HL-60 (cell line): ENCODE measurements at regions not wholly inside any gene's neighbourhood (a gene's known extent, or its start where the extent isn't known, plus 50 kb on each side); places are given as distances from the start of the nearest gene placed in this dataset.

Source experiments
- DNase-seq, 2 experiments: peaks; one replicate each; pipeline ENCODE4 v3.0.0-alpha.2; 2010 to 2020; ENCODE audit warnings: low read depth in 1 of 2, low spot score in 1 of 2
- H3K27ac ChIP-seq: fragments of 250-450 bp; sonication (Bioruptor Pico); replicated peaks from 2 replicates; pipeline ENCODE4 v1.5.1; 2020; ENCODE audit warnings: mild to moderate bottlenecking, moderate library complexity
- H3K27me3 ChIP-seq: fragments of 250-450 bp; sonication (Bioruptor Pico); 2 replicates; pipeline ENCODE4 v1.5.1; 2021; ENCODE audit warnings: mild to moderate bottlenecking, moderate library complexity; ENCODE audit not compliant: insufficient read depth, poor library complexity, severe bottlenecking
- H3K4me3 ChIP-seq: replicated peaks from 2 replicates; pipeline ENCODE4 v1.5.1; 2011; ENCODE audit warnings: mild to moderate bottlenecking, control low read depth, low read length; ENCODE audit not compliant: insufficient read depth
- CTCF ChIP-seq: IDR thresholded peaks from one replicate; pipeline ENCODE4 v1.5.1; 2011; ENCODE audit warnings: low read length, control low read depth, inconsistent platforms; ENCODE audit not compliant: insufficient read depth
- GABPA ChIP-seq: IDR thresholded peaks from 2 replicates; pipeline ENCODE4 v1.6.1; 2012; ENCODE audit warnings: low read depth
- POLR2AphosphoS5 ChIP-seq: IDR thresholded peaks from 2 replicates; pipeline ENCODE4 v1.6.1; 2012; ENCODE audit warnings: low read depth
- REST ChIP-seq: IDR thresholded peaks from 2 replicates; pipeline ENCODE4 v1.6.1; 2012; ENCODE audit warnings: low read depth; ENCODE audit not compliant: insufficient replicate concordance
- SPI1 ChIP-seq: IDR thresholded peaks from 2 replicates; pipeline ENCODE4 v1.6.1; 2012; ENCODE audit warnings: low read depth, mild to moderate bottlenecking, borderline replicate concordance

DNA sequence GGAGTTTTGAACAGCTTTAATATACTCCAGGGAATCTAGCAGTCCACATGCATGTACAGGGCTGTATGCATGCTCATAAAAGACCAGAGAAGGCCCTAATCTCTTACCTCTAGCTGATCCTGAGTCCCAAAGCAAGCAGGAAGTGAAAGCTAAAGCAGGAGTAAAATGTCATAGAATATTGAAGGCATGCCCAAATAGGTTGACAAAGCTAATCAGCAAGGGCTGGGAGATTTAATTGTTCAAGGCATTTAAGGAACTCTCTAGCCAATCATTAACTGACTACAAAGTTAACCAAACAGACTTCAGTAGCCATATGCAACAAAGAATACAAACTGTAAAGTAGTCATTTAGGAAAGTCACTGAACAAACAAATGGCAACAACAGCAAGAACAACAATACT, 85.8 kb upstream of the KBTBD8 start:
- Histone ChIP-seq H3K27me3 (no peaks in the 10 kb centered on the region), H3K4me3 (no peak overlapping the region), H3K27ac (no peak overlapping the region)
- no peak for DNase-seq
- no peak for TF ChIP-seq SPI1
- TF ChIP-seq GABPA, result no peak
- TF ChIP-seq POLR2AphosphoS5, result no peak
- TF ChIP-seq REST, result no peak
- TF ChIP-seq CTCF, result no peak

GRCh38 chr3:66922058-66922457, 76.0 kb upstream of the KBTBD8 start:
- Histone ChIP-seq H3K27me3 (no peaks in the 10 kb centered on the region), H3K27ac (no peak overlapping the region), H3K4me3 (no peak overlapping the region)
- no peak for DNase-seq
- TF ChIP-seq CTCF (no peak), POLR2AphosphoS5 (no peak), GABPA (no peak), SPI1 (no peak), REST (no peak)

DNA sequence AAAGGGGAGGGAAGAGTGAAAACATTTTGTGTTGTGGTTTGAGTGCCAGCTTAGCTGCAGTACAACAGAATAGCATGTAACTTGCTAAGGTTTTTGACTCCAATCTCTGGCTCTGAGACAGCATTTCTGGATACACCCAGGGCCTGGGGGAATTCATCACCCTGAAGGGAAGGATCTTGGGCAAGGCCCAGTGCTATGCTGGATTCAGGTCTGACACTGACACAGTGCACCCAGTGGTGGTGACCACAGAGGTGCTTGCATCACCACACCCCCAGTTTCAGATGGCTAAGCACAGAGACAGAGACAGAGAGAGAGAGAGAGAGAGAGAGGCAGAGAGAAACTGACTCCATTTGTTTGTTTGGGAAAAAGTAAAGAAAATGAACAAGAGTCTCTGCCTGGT, 74.1 kb upstream of the KBTBD8 start:
- Histone ChIP-seq H3K4me3 (no peak overlapping the region), H3K27ac (no peak overlapping the region), H3K27me3 (no peaks in the 10 kb centered on the region)
- DNase-seq, result no peak
- no peak for TF ChIP-seq SPI1
- TF ChIP-seq REST, result no peak
- TF ChIP-seq GABPA, result no peak
- no peak for TF ChIP-seq CTCF
- TF ChIP-seq POLR2AphosphoS5, result no peak
